ENCODE measurements at regions not wholly inside any gene's neighbourhood (a gene's known extent, or its start where the extent isn't known, plus 50 kb on each side); places are given as distances from the start of the nearest gene placed in this dataset.

DNA sequence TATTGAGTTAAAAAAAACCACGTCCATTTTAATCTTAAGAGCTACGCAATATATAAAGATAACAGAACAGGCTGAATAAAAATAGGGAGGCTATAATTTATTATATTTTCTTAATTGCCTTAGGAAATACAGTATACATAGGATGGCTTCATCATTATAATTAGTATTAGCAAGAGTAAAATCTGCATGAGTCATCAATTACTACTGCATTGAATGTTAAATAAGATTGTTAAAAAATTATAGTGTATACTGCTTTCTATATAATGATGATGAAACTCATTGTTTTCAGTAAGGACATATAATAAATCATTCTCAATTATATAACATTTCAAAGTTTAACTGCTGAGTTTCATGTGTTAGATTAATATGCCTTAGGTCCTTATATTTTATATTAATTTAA is 133.4 kb upstream of the GRID2 start:
- Mint-ChIP-seq H3K9me3 (peaks cover 14% of the 10 kb centered on the region), H3K27ac (no peak overlapping the region), H3K27me3 (no peaks in the 10 kb centered on the region), H3K36me3 (ENCODE audit: low read depth) (no peaks in the 10 kb centered on the region), H3K4me1 (ENCODE audit: low read depth) (no peaks in the 10 kb centered on the region), H3K4me3 (no peak overlapping the region)
- Histone ChIP-seq H3K4me1 (ENCODE audit: insufficient read depth, low read length) (no peaks in the 10 kb centered on the region), H3K4me3 (ENCODE audit: low read length) (no peak overlapping the region), H3K9me3 (ENCODE audit: control insufficient read depth in 1 of 2, insufficient read depth in 1 of 2, low read length in 2 of 2) (no peaks in the 10 kb centered on the region), H3K27me3 (ENCODE audit: control insufficient read depth in 1 of 2, insufficient read depth in 2 of 2, low read length in 2 of 2) (no peaks in the 10 kb centered on the region), H3K27ac (ENCODE audit: low read depth in 1 of 2, low read length in 2 of 2) (no peak overlapping the region), H3K36me3 (ENCODE audit: insufficient read depth, low read length) (no peaks in the 10 kb centered on the region)
- CTCF ChIA-PET: no interaction called here
- TF ChIP-seq CTCF (IDR thresholded peaks at IDR 0.05): no peak
- POLR2A ChIA-PET: no interaction called here
- no peak for ATAC-seq (ENCODE audit: poor library complexity)
- intact Hi-C loops (cut with DNase I, micrococcal nuclease): no loop called here
- no peak for DNase-seq

- intact Hi-C loops (cut with DNase I, micrococcal nuclease): no loop called here
- Mint-ChIP-seq H3K4me3 (no peak overlapping the region), H3K4me1 (ENCODE audit: low read depth) (no peaks in the 10 kb centered on the region), H3K27me3 (no peaks in the 10 kb centered on the region), H3K36me3 (ENCODE audit: low read depth) (no peaks in the 10 kb centered on the region), H3K9me3 (peaks cover 5% of the 10 kb centered on the region), H3K27ac (no peak overlapping the region)
- ChIA-PET CTCF (no interaction called here), POLR2A (no interaction called here)
- DNase-seq (no peak), ATAC-seq (ENCODE audit: poor library complexity) (no peak)
- no peak overlapping the region for H3K27ac ChIP-seq (ENCODE audit: low read depth in 1 of 2, low read length in 2 of 2)
- no peak overlapping the region for H3K4me3 ChIP-seq (ENCODE audit: low read length)
- no peaks in the 10 kb centered on the region for H3K36me3 ChIP-seq (ENCODE audit: insufficient read depth, low read length)
- H3K9me3 ChIP-seq (ENCODE audit: control insufficient read depth in 1 of 2, insufficient read depth in 1 of 2, low read length in 2 of 2): no peaks in the 10 kb centered on the region
- no peak for TF ChIP-seq CTCF (IDR thresholded peaks at IDR 0.05)
- no peaks in the 10 kb centered on the region for H3K27me3 ChIP-seq (ENCODE audit: control insufficient read depth in 1 of 2, insufficient read depth in 2 of 2, low read length in 2 of 2)
- H3K4me1 ChIP-seq (ENCODE audit: insufficient read depth, low read length): no peaks in the 10 kb centered on the region
Observed at GRCh38 chr4:92172203-92172602, 131.6 kb upstream of the GRID2 start.

DNA sequence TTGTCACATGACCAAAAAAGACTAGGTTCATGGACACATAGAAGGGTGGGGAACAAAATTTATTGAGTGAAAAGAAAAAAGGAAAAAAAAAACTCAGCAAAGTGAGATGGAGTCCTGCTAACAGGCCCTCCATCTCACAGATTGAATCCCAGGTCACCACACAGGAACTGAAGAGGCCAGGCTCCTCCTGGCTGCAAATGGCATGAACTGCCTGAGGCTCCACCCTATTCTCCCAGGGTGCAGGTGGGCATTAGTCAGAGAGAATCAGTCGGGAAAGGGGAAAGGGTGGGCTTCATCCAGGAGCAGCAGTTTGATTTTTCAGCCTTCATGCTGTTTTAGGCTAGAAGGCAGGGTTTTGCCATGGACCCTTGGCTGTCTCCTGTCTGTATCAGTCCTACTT is 128.5 kb upstream of the GRID2 start:
- Mint-ChIP-seq H3K27me3 (no peaks in the 10 kb centered on the region), H3K36me3 (ENCODE audit: low read depth) (no peaks in the 10 kb centered on the region), H3K4me1 (ENCODE audit: low read depth) (no peaks in the 10 kb centered on the region), H3K27ac (no peak overlapping the region), H3K9me3 (peaks cover 4% of the 10 kb centered on the region), H3K4me3 (no peak overlapping the region)
- Histone ChIP-seq H3K27me3 (ENCODE audit: control insufficient read depth in 1 of 2, insufficient read depth in 2 of 2, low read length in 2 of 2) (no peaks in the 10 kb centered on the region), H3K27ac (ENCODE audit: low read depth in 1 of 2, low read length in 2 of 2) (no peak overlapping the region), H3K4me1 (ENCODE audit: insufficient read depth, low read length) (no peaks in the 10 kb centered on the region), H3K4me3 (ENCODE audit: low read length) (no peak overlapping the region), H3K9me3 (ENCODE audit: control insufficient read depth in 1 of 2, insufficient read depth in 1 of 2, low read length in 2 of 2) (no peaks in the 10 kb centered on the region), H3K36me3 (ENCODE audit: insufficient read depth, low read length) (no peaks in the 10 kb centered on the region)
- ChIA-PET CTCF (no interaction called here), POLR2A (no interaction called here)
- ATAC-seq (ENCODE audit: poor library complexity) (no peak), DNase-seq (no peak)
- intact Hi-C loops (cut with DNase I, micrococcal nuclease): no loop called here
- TF ChIP-seq CTCF (IDR thresholded peaks at IDR 0.05): no peak

All from CD4-positive, alpha-beta T cell (primary cell).